Activated T-helper 1 cell treated with Interleukin-2 at 50 U/mL for 16 hours (primary cell): ENCODE measurements at regions not wholly inside any gene's neighbourhood (a gene's known extent, or its start where the extent isn't known, plus 50 kb on each side); places are given as distances from the start of the nearest gene placed in this dataset.

ENCODE experiments used
- DNase-seq: peaks from one replicate; pipeline ENCODE4 v3.0.0-alpha.2; 2020; ENCODE audit warnings: low read depth

DNA sequence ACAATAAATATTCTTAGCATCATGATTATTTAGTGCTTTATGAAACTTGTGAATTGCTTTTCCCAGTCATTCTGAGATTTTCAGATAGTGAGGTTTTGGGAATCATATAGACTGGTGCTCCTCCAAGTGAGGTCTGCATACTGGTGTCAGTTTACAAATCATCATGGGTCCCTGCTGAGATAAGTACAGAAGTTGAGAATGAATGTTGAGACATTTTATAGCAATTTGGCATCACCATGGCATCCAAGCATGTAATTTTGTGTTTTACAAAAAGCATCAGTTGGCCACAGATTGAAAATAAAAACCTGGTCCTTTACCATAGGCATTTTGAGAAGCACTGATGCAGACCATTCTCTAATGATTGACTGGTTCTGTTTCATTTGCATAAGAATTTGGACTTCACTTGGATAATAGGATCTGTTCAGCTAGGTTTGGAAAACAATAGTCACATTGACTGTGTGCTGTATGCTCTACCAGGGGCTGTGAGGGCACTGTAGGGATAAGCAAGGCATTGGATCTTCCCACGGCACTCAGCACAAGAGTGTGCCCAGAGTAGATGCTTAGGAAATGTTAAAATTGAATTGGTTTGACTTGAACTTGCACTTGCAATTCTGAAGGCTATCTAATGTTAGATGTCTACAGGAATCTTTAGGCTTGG, 79.0 kb upstream of the JUN start:
- no peak for DNase-seq

DNA sequence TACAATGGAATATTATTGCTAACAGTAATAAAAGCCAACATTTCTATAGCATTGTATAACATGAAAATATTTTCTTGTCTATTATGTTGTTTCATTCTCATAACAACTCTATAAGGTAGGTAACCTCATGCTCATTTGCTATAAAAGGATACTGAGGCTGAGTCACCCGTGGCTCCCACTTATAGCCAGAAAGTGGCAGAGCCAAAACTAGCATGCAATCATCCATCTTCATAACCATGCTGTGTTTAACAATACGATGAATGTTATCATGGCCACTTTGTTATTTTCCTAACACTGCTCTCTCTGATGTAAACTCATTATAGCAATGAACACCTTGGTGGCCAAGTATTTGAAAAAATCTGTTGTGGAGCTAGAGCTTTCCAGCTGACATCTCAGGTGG, 80.8 kb upstream of the JUN start:
- DNase-seq, result no peak

DNA sequence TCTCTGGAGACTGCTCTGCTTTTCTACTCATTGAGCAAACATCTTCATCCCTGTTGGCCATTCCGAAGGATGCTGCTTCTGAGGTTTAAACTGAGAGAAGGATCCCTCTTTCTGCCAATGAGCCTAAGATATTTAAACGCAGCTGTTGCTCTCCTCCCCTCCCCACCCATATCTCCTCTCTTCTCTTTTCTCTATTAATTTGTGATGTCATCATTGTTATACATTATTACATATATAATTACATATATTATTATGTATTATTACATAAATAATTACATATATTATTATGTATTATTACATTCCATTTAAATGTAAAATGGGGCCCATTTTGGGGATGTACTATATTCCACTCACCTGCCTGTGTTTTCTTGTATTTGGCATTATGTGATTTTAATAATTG, 82.7 kb upstream of the JUN start:
- DNase-seq, result no peak

DNA sequence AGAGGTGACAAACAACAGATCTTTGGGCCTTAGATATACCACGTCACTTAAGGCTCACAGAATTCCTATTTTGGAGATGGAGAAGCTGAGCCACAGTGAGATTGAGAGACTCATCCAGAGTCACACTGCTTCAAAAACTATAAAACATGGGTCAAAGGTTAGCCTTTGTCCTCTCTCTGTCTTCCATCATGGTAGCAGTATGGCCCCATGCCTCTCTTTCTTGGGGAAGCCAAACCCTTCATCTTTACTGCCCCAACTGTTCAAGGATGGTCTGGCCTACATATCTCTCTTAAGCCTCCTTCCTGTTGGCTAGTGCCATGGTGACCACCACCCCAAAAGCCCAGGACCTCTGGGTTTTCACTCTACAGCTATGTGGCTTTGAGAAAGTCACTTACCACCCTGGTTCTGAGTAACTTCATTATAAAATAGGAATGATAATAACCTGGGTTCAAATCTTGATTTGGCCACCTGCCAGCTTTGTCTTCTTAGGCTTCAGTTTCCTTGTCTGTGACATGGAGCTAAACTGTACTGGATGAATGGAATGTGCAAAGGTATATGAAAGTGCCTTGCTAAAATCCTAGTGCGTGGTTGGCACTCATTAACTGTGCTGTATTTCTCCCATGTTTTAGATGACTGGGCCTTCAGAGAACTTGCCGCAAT, 85.9 kb upstream of the JUN start:
- DNase-seq, result no peak

DNA sequence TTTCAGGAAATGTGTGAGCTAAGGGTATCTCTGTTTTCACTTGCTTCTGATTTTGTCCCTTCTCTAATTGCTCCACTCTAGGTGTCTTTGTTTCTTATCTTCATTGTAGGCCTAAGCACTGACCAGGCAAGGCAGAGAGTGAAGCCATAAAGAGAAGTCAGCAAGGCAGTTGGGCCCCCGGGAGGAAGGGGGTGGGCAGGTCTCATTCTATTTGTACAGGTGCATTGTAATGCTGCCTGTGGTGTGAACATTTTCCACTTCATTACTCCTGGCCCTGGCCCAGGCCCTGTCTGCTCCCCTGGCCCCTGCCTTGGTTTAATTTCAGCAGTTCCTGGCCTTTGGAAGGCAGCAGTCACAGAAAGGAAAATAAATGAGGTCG, 86.4 kb upstream of the JUN start:
- no peak for DNase-seq

DNA sequence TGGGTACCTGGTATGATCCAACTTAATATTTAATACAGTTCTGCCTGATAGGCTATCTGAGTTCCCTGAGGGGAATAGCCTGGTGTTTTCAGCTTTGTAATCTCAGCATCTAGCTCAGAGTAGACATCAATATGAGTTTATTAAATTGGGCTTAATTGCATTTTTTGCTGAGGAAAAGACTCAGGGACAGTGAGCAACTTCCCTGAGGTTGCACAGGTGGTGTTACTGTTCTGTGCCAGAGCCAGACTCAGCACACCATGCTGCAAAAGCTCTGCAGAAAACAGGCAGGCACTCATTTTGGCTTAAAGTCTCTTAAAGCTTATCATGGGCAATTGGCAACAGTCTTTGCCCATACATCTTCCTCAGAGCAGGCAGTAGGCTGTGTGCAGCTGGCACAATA, 90.5 kb upstream of the JUN start:
- no peak for DNase-seq

DNA sequence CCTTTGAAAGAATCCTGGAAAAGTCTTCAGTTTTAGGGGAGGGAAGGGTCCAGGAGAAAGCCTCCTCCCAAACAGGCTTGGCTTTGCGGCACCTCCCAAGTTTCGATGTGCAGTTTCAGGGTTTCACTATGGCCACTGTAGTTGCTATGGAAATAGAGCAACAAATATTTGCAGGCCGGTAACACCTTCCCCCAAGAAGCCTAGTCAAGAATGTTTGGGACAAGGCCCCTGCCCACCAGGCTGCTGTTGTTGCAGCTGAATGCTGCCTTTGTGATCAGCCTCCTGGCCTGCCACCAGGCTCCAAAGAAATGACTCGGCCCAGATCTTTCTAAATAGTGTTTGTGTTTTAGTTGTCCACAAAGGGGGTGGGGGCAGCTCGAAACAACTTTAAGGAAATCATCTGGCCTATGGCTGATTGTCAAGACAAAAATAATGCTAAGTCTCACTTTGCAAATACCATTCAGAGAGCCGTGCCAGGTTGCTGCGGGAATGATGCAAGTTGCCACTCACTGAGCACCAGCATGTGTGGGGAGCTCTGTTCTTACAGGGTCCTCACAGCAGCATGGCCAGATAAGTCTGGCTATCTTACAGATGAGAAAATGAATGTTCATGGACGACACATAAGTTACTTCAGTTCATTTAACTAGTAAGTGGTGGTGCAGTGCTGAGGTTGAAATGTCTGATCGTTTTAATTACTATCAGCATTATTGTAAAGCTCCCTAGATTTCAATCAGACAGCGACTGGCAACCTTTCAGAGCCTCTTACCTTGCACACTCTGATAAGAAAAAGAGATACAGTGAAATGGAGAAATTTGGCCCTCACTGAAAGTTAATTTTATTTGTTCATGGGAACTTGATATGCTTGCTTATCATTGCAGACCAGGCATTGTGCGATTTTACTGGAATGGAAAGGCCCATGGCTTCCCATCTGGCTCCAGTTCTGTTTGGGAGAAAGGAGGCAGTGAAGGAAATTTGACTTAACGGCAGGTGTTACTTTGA, 91.2 kb upstream of the JUN start:
- no peak for DNase-seq

DNA sequence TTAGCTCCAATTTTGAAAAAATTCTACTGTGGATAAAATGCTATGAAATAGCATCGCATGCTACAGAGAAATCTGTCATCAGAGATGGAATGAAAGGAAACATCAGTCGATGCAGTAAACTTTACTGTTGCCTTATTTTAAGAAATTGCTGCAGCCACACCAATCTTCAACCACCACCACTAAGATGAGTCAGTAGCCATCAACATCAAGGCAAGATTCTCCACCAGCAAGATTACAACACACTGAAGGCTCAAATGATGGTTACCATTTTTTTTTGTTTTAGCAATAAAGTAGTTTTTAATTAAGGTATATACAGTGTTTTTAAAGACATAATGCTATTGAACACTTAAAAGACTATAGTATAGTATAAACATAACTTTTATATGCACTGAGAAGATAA, 95.6 kb upstream of the JUN start:
- no peak for DNase-seq

DNA sequence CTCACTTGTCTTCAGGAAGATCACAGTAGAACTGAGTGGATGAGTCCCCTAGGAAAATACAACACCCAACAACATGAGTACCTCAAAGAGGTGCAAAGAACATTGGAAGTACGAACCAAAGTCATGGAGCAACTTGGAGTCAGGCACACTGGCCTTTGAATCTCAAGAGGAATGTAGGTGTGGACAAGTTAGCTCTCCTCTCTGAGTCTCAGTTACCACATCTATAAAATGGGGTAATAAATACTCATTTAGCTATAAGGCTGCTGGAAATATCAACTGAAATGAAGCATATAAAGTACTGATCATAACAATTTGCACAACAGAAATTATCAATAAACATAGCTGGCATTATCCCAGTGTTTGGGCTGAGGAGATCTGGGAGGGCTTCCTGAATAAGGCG, 96.7 kb upstream of the JUN start:
- DNase-seq, result no peak

DNA sequence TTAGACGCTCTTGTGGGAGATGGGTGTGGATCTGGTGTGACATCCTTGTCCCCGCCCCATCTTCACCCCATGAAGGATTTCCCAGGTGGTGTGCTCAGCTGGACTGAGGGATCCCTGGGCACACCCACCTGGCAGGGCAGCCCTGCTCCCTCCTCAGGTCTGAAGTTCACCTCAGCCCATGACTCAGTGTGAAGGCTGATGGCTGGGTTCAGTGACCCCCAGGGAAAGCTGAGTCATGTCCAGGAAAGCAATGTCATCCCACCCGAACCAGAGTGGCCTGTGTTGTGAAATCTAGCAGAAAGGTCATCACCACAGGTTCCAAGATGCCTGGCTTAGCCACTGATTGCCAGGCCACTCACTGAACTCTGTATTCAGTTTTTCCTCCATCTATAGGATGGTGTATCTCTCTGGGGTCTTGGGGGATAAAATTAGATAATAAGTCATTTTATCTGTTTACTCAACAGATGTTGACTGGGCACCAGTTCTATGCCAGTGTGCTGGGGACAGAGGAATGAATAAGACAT, 97.7 kb upstream of the JUN start:
- no peak for DNase-seq

DNA sequence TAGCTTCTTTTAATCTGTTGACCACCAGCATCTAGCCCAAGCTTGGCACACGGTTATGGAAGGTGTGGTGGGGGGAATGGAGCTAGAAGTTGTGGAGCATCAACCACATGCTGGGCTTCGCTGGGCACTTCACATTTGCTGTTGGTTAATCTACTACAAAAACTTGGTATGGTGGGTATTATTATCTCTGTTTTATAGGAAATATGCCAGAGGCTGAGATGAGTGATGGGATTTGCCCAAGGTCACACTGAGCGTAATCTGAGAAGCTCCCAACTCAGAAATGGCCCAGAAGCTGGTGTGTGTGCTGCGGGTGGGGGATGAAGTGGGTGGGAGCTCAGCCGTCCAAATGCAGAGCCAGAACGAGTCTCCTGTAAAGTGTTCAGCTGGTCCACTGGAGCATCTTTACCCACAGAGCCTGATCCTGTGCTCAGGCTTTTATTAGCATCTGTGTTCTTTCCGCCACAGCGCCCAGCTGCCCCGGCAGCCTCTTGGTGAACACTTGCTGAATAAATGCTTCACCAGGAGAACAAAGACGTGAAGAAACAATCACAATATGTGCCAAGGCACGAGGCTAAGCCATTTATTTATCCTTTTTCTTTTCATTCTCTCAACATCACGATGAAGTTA, 98.6 kb upstream of the JUN start:
- DNase-seq, result no peak

DNA sequence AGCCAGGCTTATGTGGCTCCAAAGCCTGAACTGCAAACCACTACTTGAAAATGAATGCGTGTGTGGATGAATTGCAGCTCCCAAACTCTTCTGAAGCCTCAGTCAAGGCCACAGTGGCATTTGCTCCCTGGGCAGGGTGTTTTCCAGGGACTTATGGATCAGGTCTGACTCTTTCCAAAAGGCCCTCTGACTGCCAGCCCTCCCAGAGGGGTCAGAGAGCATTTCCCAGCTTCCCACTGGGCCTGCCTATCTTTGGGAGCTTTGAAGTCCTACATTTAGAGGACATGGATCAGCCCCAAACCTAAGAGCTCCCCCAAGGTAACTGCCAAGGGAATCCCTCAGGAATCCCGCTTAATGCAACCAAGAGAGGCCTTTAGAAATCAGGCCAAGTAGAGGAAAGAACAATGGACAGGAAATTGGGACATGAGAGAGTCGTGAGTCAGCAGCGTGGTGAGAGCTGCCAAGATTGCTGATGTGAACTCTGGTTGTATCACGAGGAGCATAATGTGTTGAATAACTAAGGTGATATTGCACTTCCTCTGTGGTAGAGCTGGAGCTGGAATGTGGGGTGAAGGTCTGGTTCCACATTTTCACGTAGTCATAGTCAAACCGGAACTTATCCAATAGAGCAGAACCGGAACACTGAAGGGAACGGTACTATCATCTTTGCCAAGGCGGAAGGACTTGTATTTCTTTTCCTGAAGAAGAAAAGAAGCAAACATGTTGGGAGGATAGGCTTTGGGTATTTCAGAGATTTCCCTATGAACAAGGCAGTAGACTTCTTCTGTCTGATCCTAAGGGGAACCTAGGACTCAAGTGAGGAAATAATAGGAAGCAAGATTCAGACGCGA, 99.4 kb upstream of the JUN start:
- no peak for DNase-seq

DNA sequence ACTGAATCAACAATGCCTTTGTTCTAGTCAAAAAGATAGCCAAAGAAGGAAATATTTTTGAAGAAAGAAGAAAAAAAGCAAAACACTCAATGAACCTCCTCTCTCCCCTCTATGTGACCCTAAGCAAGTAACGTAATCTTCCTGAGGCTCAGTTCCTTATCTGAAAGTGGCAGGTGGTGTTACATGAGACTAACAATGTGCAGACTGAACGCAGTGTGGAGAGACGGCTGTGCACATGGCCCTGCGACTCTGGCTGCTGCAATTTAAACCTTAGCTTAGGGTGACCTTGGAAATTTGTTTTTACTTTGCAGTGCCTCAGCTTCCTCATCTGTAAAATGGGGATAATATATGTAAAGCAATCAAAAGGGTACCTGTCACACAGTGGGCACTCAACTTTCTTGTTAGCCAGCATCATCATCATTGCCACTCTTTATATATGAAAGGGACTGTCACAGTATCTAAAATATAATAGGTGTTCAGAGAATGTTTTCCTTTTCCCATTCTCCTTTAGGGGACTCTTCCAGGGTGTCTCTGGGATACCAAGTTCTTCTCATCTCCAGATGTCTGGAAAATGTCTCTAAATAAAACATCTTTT, 100.1 kb upstream of the JUN start:
- DNase-seq, result no peak

DNA sequence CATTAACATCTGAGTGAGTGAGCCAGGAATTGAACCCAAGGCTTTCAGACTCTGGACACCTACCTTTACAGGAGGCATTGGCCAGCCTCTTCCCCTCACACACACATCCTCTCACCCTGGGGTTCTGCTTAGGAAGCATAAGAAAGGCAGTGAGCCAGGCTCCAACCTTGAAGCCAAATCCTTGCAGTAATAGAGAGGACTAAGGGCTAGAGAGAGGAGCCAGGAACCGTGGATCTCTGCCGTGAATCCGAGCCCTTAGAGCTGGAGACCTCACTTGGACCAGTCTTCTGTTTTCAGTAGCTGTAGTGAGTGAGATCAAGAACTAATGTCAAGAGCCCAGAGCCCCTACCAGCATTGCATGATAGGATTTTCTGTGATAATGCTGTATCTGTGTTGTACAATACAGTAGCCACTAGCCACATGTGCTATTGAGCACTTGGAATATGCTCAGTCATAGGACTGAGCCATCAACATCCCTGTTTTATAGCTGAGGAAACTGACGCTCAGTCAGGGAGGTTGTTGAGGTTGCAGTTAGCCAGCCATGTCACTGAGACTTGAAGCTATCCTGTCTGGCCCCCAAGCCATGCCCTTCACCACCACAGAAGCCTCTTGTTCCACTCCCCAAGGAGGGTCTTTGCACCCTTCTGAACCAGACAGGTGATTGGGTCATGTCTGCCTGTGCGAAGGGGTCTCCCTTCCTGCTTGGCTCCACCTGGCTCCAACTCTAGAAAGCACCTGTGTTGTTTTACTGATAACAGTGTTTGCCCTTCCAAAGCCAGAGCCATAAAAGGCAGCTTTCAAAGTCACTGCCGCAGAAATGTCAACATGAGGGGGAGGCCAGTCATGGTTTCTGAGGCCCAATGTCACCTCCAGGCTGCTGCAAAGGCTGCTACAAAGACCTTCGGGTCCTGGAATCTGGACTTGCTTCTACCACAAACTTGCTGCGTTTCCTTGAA, 101.1 kb upstream of the JUN start:
- DNase-seq, result no peak

DNA sequence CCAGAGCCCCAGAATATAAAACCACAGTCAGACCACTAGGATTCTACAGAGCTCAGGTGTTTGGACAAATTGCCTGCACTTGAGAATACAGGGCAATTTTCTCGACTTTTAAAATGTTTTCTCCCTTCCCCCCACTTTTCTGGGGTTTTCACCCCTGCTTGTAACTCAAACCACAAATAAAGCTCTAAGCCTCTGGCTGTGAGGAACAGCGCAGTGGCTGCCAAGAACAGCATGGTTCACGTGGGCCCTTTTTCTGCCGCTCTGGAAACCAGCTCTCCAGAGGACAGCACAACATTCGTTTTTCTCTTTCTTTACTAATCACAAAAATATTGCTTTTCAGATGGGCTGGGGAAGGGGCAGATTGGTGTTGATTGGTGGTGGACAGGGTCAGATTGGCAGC, 102.2 kb upstream of the JUN start:
- DNase-seq, result no peak

DNA sequence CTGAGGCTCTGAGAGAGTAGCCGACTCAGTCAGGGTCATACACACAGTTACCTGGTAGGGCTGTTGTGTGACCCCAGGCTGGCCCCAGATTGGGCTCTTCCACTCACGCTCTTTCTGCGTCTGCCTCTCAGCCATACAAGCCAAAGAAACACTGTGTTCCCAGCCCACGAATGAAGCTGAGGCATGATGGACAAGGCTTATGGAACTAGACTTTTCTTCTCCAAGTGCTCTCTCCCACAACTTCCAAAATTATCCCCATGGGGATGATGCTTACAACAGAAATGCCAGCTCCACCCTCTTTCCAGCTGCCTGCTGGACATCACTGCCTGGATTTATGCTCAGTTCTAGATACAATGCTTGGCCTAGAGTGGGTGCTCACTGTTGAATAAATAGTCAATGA, 102.8 kb upstream of the JUN start:
- DNase-seq, result no peak

DNA sequence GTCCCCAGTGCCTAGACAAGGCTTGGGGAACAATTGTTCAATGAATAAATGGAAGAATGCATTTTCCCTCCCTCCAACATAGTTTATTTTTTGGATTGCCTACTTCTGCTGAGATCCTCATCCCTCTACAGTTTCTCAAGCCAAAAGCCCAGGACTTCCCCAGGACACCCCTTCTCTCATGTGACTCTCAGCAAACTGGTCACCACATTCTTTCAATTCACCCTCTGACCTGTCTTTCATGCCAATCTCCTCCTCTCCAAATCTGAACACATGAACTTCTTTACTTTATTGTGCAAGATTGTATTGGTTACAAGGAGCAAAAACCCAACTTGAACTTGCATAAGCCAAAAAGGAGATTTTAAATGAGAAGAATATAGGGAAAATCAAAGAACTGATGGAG, 103.2 kb upstream of the JUN start:
- no peak for DNase-seq

DNA sequence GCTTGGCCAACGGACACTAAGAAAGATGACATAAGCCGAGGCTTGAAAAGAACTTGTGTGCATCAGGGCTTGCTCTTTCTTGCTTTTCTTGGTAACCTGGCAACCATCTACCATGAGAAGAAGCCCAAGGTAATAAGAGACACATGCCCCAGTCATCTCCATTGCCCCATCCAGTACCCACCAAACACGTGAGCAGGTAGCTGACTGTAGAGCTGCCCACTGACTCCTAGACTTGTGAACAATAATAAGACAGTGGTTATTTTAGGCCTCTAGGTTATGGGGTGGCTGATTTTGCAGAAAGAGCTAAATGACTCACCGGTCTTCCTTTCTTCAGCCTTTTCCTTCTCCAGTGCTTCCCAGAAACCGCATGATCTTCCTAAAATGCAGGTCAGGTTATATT, 105.0 kb upstream of the JUN start:
- DNase-seq, result no peak

DNA sequence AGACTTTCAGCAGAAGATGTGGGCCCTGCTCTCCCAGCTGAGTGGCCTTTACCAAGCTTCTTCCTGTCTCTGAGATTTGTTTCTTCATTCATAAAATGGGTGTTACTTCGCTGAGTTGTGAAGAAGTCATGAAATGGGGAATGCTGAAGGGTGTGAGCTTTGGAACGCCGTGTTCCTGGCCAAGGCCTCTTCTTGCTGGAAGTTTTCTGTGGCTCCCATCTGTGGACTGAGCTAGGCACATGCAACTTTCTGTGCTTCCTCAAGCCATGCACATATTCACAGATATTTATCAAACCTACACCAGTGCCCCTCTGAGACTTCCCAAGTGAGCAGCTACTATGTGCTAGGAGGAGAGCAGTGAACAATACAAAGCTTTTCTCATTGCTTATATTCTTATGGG, 106.3 kb upstream of the JUN start:
- no peak for DNase-seq

DNA sequence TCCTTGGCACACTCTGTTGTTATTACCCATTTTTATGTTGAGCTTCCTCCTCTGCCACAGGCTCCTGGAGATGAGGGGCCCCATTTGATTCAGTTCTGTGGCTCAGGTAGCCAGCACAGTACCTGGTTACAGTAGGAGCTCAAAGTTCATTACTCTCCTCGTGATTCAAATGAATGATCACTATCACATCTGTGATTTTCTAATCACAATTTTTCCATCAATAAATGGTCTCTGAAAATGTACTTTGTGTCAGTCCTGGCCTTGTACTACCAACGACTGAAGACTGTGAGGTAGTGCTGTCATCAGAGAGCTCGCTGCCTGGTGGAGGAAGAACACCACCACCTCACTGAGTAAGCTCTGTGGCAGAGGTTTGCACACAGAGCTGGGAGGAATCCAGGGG, 106.8 kb upstream of the JUN start:
- DNase-seq, result no peak
